GM18519 (cell line): ENCODE measurements at regions not wholly inside any gene's neighbourhood (a gene's known extent, or its start where the extent isn't known, plus 50 kb on each side); places are given as distances from the start of the nearest gene placed in this dataset.

Source experiments
- ATAC-seq: cut with Tn5 transposase; IDR thresholded peaks from one replicate; pipeline ENCODE4 v1.9.1; 2021; ENCODE audit warnings: mild to moderate bottlenecking, moderate library complexity; ENCODE audit not compliant: unreplicated experiment, low FRiP score

GRCh38 chr4:173934933-173935620, 348.4 kb downstream of the FBXO8 start:
- ATAC-seq, result no peak

GRCh38 chr4:173934201-173934600, 349.3 kb downstream of the FBXO8 start:
- ATAC-seq, result no peak

GRCh38 chr4:173932701-173933100, 350.8 kb downstream of the FBXO8 start:
- no peak for ATAC-seq

- ATAC-seq, result no peak
Measured at GRCh38 chr4:173930329-173930967, 353.0 kb downstream of the FBXO8 start.

- ATAC-seq, result no peak
Measured at GRCh38 chr4:173929921-173930320, 353.5 kb downstream of the FBXO8 start.

- ATAC-seq, result peak; percentile 86
Measured at GRCh38 chr4:173924561-173924960, 358.9 kb downstream of the FBXO8 start.

- no peak for ATAC-seq
Measured at GRCh38 chr4:173919861-173920260, 363.6 kb downstream of the FBXO8 start.

- no peak for ATAC-seq
Measured at GRCh38 chr4:173919196-173919595, 364.3 kb downstream of the FBXO8 start.

- ATAC-seq, result no peak
Measured at GRCh38 chr4:173917255-173917960, 366.1 kb downstream of the FBXO8 start.

GRCh38 chr4:173913496-173913895, 370.0 kb downstream of the FBXO8 start:
- ATAC-seq, result no peak

GRCh38 chr4:173912384-173912783, 371.1 kb downstream of the FBXO8 start:
- no peak for ATAC-seq

- ATAC-seq, result no peak
Measured at GRCh38 chr4:173910891-173911290, 372.6 kb downstream of the FBXO8 start.

- ATAC-seq, result no peak
Measured at GRCh38 chr4:173909294-173909693, 374.2 kb downstream of the FBXO8 start.

GRCh38 chr4:173899813-173900212, 369.8 kb upstream of the HAND2 start:
- no peak for ATAC-seq

GRCh38 chr4:173891072-173891471, 361.0 kb upstream of the HAND2 start:
- ATAC-seq, result no peak

GRCh38 chr4:173883821-173884220, 353.8 kb upstream of the HAND2 start:
- no peak for ATAC-seq

GRCh38 chr4:173880897-173881296, 350.9 kb upstream of the HAND2 start:
- no peak for ATAC-seq

- no peak for ATAC-seq
Measured at GRCh38 chr4:173879509-173879908, 349.5 kb upstream of the HAND2 start.

- ATAC-seq, result no peak
Measured at GRCh38 chr4:173878701-173879100, 348.7 kb upstream of the HAND2 start.

- ATAC-seq, result no peak
Measured at GRCh38 chr4:173871643-173872042, 341.6 kb upstream of the HAND2 start.

GRCh38 chr4:173866322-173867026, 336.4 kb upstream of the HAND2 start:
- ATAC-seq, result no peak
